Astrocyte of the spinal cord (primary cell): ENCODE measurements at regions not wholly inside any gene's neighbourhood (a gene's known extent, or its start where the extent isn't known, plus 50 kb on each side); places are given as distances from the start of the nearest gene placed in this dataset.
"Not testable (repeated sequence)": the region's sequence is repeated elsewhere in the genome, so short reads cannot be mapped to it uniquely, and the experiment has no call there.

Experiments
- DNase-seq: peaks from one replicate; pipeline ENCODE4 v3.0.0; 2011; ENCODE audit warnings: low read depth, low spot score
- H3K4me3 ChIP-seq: 2 replicates; pipeline ENCODE4 v1.5.1; 2011; ENCODE audit warnings: low read depth, mild to moderate bottlenecking, low read length, moderate library complexity
- in situ Hi-C: cut with HindIII; loops from 2 replicates; pipeline ENCODE4 v1.10.0; 2017; ENCODE audit warnings: low sequenced_read_pairs
- TF ChIP-seq, protein P1 (sequence below): IDR thresholded peaks from 2 replicates; pipeline ENCODE4 v1.5.1; 2012; ENCODE audit warnings: low read depth, mild to moderate bottlenecking, low read length, inconsistent platforms

DNA sequence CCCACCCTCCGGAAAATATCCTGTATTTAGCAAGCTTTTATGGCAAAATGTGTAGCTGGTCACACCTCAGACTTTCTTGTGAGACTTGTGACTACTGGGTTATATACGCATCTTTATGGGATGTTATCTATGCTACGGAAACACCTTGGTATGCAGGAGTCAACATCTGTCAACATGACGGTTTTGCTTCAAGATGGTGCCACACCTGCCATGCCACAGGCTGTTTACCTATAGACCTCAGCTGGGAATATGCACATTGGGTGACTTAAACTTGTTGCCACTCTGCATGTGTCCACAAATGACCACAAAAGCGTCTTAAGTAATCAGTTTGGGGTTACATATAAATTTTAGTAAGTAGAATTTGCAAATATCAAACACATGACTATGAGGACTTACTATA is 192.3 kb upstream of the ATP6AP2 start:
- TF ChIP-seq, protein P1, sequence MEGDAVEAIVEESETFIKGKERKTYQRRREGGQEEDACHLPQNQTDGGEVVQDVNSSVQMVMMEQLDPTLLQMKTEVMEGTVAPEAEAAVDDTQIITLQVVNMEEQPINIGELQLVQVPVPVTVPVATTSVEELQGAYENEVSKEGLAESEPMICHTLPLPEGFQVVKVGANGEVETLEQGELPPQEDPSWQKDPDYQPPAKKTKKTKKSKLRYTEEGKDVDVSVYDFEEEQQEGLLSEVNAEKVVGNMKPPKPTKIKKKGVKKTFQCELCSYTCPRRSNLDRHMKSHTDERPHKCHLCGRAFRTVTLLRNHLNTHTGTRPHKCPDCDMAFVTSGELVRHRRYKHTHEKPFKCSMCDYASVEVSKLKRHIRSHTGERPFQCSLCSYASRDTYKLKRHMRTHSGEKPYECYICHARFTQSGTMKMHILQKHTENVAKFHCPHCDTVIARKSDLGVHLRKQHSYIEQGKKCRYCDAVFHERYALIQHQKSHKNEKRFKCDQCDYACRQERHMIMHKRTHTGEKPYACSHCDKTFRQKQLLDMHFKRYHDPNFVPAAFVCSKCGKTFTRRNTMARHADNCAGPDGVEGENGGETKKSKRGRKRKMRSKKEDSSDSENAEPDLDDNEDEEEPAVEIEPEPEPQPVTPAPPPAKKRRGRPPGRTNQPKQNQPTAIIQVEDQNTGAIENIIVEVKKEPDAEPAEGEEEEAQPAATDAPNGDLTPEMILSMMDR: no peak
- in situ Hi-C loops: no loop called here
- no peak overlapping the region for H3K4me3 ChIP-seq
- no peak for DNase-seq

DNA sequence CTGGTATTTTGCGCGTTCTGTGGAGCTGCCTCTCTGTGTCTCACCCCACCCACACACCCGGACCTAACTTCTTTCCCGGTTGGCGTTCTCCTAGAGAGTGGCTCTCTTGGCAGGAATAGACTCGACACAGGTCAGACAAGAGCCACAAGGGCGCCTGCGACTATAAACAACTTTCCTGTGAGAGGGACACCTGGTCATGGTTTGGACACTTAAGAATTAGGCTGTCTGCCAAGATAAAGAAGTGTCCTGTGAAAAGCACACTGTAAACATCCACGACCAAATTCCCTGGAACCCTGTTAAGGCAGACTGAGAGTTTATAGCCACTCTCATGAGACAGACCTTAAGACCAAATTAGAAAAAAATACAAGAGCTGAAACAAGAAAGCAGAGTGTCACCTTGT is 192.9 kb upstream of the ATP6AP2 start:
- H3K4me3 ChIP-seq, DNase-seq, in situ Hi-C loops: not testable (repeated sequence)

DNA sequence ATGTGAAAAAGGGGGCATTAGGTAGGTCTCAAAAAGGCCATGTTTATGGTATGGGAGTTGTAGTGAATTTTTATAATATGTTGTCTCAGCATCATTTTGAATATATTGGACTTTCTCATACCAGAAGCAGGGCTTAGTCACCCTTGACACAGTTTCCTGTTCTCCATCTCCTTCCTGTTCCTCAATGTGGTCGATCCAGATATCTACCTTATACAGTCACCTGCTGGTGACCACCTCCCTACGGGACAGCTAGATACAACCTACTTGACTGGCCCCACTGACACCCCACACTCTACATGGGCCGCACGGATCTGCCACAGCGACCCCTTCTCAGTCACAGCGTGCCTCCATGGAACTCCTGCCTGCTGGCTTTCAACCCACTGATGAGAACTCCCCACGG is 193.5 kb upstream of the ATP6AP2 start:
- DNase-seq, in situ Hi-C loops, H3K4me3 ChIP-seq: not testable (repeated sequence)

DNA sequence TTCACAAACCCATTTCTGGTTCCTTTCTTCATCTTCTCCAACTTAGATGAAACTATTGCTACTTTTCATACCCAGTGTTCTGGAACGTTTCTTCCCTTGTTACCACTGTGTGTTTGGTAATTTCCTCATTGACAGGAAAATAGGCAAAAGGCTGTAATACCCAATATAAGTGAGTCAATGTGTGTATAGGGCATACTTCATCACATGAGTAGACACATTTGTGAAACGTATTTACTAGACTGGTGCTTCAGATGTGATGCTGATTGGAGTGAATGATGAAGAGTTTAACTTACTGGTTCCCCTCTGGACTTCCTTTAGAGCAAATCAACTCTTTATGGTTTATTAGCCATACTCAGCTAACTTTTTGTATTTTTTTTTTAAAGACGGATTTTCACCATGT is 195.1 kb upstream of the ATP6AP2 start:
- TF ChIP-seq, protein P1: no peak
- no peak overlapping the region for H3K4me3 ChIP-seq
- no peak for DNase-seq
- in situ Hi-C loops: no loop called here

DNA sequence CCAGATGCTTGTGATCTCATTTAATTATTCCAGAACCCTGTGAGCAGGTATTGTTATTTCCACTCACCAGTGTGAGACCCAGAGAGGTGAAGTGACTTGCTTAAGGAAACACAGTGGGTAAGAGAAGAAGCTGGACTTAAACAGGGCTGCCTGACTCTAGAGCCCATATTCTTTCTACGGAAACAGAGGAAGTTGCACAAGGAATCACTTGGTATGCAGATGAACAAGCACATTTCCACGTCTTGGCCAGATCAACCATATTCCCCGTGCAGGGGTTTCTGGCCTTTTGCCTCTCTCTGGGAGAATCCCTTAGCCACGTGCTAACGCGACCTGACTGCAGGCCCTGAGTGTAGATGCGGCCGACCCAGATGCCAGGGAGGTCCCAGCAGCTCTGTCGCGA is 195.5 kb upstream of the ATP6AP2 start:
- in situ Hi-C loops: no loop called here
- TF ChIP-seq, protein P1: no peak
- H3K4me3 ChIP-seq: no peak overlapping the region
- DNase-seq: no peak

DNA sequence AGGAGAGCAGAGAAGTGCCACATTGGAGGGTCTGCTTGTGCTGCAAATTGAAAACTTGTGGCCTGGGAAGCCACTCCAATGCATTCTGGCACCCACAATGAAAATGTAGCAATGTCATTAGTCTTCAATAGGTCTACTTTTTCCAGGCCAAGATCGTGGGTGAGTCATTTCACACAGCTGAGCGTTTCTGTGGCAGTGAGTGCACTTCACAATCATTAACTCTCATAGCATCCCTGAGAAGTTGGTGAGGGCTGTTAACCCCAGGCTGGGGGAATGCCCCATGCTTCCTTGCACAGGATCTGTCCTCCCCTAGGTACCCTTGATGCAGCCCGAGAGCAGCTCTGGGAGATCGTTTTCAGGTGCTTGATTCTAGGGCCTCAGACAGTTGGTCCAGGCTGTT is 196.8 kb upstream of the ATP6AP2 start:
- no peak overlapping the region for H3K4me3 ChIP-seq
- no peak for DNase-seq
- TF ChIP-seq, protein P1: no peak
- in situ Hi-C loops: no loop called here

DNA sequence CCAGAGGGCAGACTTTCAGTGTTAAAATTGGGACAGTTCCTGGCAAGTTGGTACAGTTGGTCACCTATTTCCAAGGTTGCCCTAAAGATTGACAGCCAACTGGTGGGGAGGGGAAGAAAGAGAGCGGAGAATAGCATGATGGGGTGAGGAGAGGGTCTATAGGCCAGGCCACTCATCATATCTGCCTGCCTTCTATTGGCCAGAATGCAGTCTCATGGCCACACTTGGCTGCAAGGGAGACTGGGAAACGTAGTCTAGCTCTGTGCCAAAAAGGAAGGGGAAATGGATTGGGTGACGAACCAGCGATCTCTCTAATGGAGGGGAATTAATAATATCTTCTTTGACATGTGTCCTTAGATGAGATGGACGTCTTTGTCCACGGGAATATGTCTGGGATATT is 197.4 kb upstream of the ATP6AP2 start:
- TF ChIP-seq, protein P1: no peak
- in situ Hi-C loops: no loop called here
- DNase-seq: no peak
- no peak overlapping the region for H3K4me3 ChIP-seq

DNA sequence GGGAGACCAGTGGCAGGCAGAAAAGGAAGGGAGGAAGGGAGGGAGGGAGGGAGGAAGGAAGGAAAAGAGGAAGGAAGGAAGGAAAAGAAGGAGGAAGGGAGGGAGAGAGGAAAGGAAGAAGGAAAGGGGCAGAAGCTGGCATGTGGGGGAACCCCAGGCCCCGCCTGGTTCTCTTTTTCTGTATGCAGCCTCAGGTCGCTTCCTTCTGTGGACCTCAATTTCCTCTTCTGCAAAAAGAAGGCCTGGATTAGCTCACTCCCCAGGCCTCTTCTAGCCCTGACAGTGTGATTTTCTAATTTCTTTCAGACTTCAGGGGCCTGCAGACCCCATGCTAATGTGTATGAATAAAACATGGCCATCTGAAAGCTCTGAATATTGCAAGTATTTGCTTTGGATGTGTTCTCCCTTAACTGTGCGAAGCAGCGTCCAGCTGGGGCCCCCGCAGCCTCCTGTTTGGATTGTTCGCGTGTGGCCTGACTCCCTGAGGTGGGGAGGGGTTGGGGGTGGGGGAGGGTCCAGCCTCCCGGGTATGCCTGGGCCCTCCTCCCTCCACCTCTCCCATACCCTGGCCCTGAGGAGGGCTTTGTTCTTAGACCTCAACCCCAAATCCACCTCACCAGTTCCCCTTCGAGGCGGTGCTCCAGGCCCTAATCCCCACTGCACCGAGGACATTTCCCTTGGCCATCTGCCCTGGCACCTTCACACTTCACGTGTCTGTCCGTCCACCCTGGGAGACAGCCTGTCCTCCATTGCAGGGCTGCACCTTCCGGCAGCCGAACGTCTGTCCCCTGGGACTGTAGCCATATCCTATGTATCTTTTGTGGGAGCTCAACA is 199.9 kb upstream of the ATP6AP2 start:
- in situ Hi-C loops: no loop called here
- no peak overlapping the region for H3K4me3 ChIP-seq
- DNase-seq: no peak
- TF ChIP-seq, protein P1: no peak
